ENCODE measurements at regions not wholly inside any gene's neighbourhood (a gene's known extent, or its start where the extent isn't known, plus 50 kb on each side); places are given as distances from the start of the nearest gene placed in this dataset.
"Not testable (repeated sequence)": the region's sequence is repeated elsewhere in the genome, so short reads cannot be mapped to it uniquely, and the experiment has no call there.

DNA sequence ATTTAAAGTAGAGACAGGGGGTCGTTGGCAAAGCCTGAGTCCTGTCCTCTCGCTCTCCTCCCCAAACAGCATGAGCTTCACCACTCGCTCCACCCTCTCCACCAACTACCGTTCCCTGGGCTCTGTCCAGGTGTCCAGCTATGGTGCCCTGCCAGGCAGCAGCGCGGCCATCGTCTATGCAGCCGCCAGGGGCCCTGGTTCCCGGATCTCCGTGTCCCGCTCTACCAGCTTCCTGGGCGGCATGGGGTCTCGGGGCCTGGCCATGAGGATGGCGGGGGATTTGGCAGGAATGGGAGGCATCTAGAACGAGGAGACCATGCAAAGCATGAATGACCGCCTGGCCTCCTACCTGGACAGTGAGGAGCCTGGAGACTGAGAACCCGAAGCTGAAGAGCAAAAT, 1117.2 kb upstream of the MIR17HG start:
- DNase-seq = no peak

- DNase-seq = no peak
Measured at GRCh38 chr13:90232291-90232690, 1115.2 kb upstream of the MIR17HG start.

DNA sequence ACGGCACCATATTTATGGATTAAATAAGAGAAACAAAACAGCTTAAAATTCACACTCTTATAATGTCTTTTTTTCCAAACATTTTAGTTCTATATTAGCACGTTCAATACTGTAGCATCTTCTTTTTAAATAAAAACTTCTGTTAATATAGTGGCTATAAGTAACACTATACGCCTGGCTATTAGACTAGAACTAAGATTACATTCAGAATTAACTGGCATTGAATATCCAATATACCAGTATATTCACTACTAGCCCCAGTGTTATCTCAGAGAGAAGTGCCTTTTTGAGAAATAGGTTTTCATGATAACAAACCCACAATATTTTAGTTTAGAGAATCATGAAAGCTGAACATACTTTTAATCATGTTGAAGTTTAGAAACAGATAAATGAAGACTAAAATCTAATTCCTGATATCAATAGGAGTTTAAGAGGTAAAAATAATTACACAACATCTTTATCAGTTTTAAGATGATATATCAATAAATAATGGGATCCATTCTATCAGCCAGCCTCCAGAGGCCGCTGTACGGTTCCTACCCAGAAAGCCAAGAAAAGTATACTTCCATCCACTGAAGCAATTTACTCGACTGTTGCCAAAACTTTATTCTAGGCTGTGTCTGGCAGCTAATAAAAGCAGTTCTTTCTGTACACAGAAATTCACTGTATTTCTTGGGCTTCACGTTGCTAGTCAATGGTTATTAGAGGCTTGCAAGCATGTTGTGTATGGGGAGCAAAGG, 1113.4 kb upstream of the MIR17HG start:
- DNase-seq = no peak

GRCh38 chr13:90237852-90238251, 1109.6 kb upstream of the MIR17HG start:
- no peak for DNase-seq

DNA sequence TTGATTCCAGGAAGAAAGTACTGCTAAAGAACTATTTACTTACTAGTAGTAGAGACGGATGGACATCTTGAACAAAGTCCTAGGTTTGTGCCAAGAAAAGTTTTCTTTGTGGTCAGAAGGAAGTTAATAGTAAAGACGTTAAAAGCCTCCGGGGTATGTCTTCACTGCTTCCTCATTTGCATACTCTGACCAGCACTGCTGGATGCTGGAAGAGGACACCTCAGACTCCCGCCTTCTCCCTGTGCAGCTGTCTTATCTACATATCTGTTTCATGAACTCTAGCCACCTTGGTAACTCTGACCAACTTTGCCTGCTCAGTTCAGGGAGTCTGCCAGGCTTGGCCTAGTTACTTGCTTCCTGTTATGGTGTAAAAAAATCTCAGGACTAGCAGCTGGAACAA, 1109.1 kb upstream of the MIR17HG start:
- no peak for DNase-seq

- no peak for DNase-seq
Measured at GRCh38 chr13:90239130-90239529, 1108.4 kb upstream of the MIR17HG start.

- DNase-seq = no peak
Measured at GRCh38 chr13:90246005-90246404, 1101.5 kb upstream of the MIR17HG start.

- no peak for DNase-seq
Measured at GRCh38 chr13:90246687-90247345, 1100.7 kb upstream of the MIR17HG start.

GRCh38 chr13:90253806-90254205, 1093.7 kb upstream of the MIR17HG start:
- DNase-seq = no peak

- no peak for DNase-seq
Measured at GRCh38 chr13:90254437-90254836, 1093.0 kb upstream of the MIR17HG start.

DNA sequence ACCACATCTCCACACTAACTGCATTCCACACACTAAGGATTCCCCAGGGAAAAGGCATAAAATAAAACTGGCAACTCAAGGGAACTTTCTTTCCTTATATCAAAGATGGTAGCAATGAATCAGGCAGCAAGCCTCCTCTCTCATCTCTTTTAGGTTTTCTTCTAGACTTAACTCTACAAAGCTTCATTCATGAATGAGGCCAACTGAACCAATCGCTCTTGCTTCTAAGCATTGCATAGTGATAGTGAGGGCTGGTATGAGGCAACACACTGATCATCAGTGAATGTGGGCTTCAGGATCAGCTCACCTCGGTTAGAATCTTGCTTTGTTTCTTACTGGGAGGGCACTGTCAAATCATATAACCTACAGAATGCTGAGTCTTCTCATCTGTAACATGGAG, 1090.7 kb upstream of the MIR17HG start:
- no peak for DNase-seq

GRCh38 chr13:90258129-90258528, 1089.4 kb upstream of the MIR17HG start:
- DNase-seq = no peak

GRCh38 chr13:90261343-90261742, 1086.1 kb upstream of the MIR17HG start:
- DNase-seq = no peak

DNA sequence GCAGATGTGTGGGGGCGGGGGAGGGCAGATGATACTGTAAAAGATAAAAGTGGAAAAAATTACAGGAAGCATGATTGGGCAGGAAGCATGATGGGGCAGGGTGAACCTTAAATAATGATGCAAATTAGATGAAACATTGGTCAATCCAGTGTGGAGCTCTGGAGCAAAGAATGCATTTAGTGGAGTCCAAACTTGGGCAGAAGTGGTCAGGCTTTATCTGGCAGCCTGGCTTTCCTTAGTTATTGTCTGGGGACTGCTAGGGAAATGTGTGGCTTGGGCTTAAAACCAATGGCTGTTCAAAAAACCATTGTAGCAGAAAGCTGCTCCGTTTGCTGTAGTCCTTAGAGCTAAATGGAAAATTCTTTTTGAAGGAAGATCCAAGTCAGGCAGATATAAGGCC, 1077.3 kb upstream of the MIR17HG start:
- no peak for DNase-seq

DNA sequence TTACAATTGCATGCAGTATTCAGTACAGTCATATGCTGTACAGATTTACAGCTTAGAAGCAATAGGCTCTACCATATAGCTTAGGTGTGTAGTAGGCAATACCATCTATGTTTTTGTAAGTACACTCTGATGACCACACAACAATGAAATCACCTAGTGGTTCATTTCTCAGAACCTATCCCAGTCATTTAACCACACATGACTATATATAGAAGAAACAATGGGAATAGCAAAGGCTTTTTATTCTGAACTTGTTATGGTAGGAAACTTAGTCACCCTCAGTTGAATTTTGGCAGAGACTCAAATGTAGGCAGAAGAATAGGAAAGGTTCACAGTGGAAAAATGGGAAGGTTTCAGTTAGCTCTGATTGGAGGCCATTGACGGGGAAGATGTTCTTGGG, 1075.1 kb upstream of the MIR17HG start:
- no peak for DNase-seq

DNA sequence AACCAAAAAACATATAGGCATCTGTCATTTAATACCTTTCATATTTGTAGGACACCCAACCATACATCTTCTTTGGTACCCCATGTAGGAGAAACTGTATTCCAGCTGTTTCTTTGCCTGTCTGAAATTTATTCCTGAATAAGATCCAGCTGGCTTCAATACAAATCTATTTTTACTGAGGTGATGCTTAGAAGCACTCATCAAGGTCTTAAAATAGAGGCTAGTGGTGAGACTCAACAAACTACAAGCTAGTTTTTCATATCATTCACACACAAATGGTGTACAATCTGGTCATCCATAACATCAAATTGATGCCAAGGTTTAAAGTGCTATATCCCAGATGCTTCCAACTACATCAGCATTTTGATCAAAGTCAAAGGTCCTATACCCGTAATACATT, 1071.3 kb upstream of the MIR17HG start:
- DNase-seq = no peak

DNA sequence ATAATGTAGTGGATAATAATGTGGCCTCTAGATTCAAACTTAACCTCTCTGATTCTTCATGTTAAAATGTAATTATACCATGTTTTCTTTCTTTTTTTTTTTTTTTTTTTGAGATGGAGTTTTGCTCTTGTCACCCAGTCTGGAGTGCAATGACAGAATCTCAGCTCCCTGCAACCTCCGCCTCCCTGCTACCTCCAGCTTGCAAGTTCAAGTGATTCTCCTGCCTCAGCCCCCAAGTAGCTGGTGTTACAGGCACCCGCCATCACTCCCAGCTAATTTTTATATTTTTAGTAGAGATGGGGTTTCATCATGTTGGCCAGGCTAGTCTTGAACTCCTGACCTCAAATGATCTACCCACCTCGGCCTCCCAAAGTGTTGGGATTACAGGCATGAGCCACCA, 1069.3 kb upstream of the MIR17HG start:
- not testable (repeated sequence) for DNase-seq

DNA sequence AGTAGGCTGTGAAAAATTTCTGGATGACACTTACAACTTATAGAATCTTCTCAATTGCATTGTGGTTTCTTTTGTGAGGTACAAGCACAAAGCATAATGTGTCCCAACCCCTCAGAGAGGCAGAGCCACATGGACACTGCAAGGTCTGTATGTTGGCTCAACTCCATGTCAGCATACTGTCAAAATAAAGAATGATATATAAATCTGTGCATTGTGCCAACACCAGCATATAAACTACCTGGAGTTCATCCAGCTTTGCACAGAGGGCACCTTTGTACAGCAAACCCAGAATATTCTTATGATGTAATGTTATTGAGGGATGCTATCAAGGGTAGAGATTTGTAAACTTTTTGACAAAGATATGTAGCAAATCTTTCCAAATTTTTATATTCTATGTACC, 1065.8 kb upstream of the MIR17HG start:
- DNase-seq = no peak

- no peak for DNase-seq
Measured at GRCh38 chr13:90287521-90287920, 1060.0 kb upstream of the MIR17HG start.

- DNase-seq = no peak
Measured at GRCh38 chr13:90293793-90294361, 1053.6 kb upstream of the MIR17HG start.

DNA sequence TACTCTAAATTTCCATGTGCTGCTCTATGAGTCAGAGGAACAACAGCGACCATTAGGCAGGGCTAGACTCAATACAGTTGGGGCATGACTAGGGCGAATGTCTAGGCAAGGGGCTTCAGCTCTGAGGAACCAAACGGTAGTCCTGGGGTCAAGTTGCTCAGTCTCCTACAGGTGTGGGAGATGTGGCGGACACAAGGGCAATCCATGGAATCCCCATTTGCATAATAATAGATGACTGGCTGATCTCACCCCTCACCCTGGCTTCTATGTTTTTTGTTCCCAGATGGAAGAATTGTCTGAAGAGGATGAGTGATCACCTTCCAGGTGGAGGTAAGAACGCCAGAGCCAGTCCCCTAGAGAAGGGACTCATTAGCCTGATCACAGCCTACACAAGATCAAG, 1048.2 kb upstream of the MIR17HG start:
- no peak for DNase-seq

GRCh38 chr13:90300015-90300414, 1047.5 kb upstream of the MIR17HG start:
- no peak for DNase-seq

GRCh38 chr13:90302107-90302506, 1045.4 kb upstream of the MIR17HG start:
- DNase-seq = no peak

- DNase-seq = no peak
Measured at GRCh38 chr13:90305796-90306195, 1041.7 kb upstream of the MIR17HG start.

- no peak for DNase-seq
Measured at GRCh38 chr13:90307136-90307535, 1040.4 kb upstream of the MIR17HG start.

Data from DMS79 (cell line).